ENCODE measurements at regions not wholly inside any gene's neighbourhood (a gene's known extent, or its start where the extent isn't known, plus 50 kb on each side); places are given as distances from the start of the nearest gene placed in this dataset.

DNA sequence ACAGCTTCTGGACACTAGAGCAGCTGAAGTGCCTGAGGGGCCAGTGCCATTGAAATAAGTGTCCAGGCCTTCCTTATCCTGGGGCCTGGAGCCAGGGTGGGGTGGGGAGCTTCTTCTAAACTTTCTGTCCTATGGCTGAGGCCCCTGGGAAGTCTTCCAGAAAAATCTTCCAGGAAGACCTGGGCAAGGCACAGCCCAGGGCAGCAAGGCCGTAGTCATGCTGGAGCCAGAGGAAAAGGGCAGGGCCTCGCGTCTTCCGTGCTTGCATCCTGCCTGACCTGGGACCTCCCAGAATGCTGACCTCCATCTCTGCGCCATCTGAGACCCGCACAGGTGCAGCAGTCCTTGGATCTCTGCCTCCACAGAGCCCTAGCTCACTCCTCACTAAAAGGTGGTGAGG, 96.7 kb upstream of the SLC44A3 start:
- TF ChIP-seq, protein P1, sequence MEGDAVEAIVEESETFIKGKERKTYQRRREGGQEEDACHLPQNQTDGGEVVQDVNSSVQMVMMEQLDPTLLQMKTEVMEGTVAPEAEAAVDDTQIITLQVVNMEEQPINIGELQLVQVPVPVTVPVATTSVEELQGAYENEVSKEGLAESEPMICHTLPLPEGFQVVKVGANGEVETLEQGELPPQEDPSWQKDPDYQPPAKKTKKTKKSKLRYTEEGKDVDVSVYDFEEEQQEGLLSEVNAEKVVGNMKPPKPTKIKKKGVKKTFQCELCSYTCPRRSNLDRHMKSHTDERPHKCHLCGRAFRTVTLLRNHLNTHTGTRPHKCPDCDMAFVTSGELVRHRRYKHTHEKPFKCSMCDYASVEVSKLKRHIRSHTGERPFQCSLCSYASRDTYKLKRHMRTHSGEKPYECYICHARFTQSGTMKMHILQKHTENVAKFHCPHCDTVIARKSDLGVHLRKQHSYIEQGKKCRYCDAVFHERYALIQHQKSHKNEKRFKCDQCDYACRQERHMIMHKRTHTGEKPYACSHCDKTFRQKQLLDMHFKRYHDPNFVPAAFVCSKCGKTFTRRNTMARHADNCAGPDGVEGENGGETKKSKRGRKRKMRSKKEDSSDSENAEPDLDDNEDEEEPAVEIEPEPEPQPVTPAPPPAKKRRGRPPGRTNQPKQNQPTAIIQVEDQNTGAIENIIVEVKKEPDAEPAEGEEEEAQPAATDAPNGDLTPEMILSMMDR (optimal IDR thresholded peaks at IDR 0.05 in 1 of 3, IDR thresholded peaks at IDR 0.05 in 1 of 3, conservative IDR thresholded peaks at IDR 0.05 in 1 of 3; ENCODE audit: extremely low read depth in 1 of 3, insufficient read depth in 2 of 3, low read length in 3 of 3) = no peak
- TF ChIP-seq EZH2 (IDR thresholded peaks at IDR 0.05; ENCODE audit: low read length) = no peak
